Pancreas (tissue), 10 donors: ENCODE measurements at regions not wholly inside any gene's neighbourhood (a gene's known extent, or its start where the extent isn't known, plus 50 kb on each side); places are given as distances from the start of the nearest gene placed in this dataset.

Experiments
- ATAC-seq, 4 donors: fragments of 200-7000 bp; cut with Tn5 transposase; one replicate each; pipeline versions ENCODE4 v1.8.0 to v1.9.1; 2020; ENCODE audit warnings: mild to moderate bottlenecking in 4 of 4, moderate library complexity in 4 of 4
- DNase-seq, 6 donors: peaks; one replicate each; pipeline ENCODE4 v3.0.0-alpha.2; 2020
- FAIRE-seq: peaks from 2 replicates; lab custom pipeline; 2012; peaks lifted over from hg19 to GRCh38; lab: Jason Lieb, UNC
- H3K27ac ChIP-seq, 4 donors: fragments of 200-600 bp; sonication (generic); 1 replicate in 3 of 4; 2 replicates in 1 of 4; pipeline versions ENCODE4 v1.5.0 to v1.8.0; 2020
- H3K27me3 ChIP-seq, 4 donors: fragments of 200-600 bp; one replicate each; pipeline ENCODE4 v1.8.0; 2021
- H3K36me3 ChIP-seq, 3 donors: fragments of 200-600 bp; sonication (generic) in 1 of 3; one replicate each; pipeline versions ENCODE4 v1.5.0 to v1.8.0; 2020 to 2021
- H3K4me1 ChIP-seq, 3 donors: fragments of 200-600 bp; one replicate each; pipeline ENCODE4 v1.8.0; 2021
- H3K4me3 ChIP-seq, 4 donors: fragments of 200-600 bp; sonication (generic) in 2 of 4; one replicate each; pipeline versions ENCODE4 v1.5.0 to v1.8.0; 2020 to 2021
- H3K9me3 ChIP-seq, 4 donors: fragments of 200-600 bp; one replicate each; pipeline ENCODE4 v1.8.0; 2021
- WGBS, 2 donors: extraction: QIAGEN DNeasy Blood & Tissue Kit; methylation state at CpG; one replicate each; pipeline ENCODE4 v1.1.7; 2013; 5-methylcytosine and 5-hydroxymethylcytosine counted together
- intact Hi-C, 3 donors: fragments of 100-400 bp; cut with DNase I; formaldehyde crosslinking; loops; one replicate each; pipeline versions ENCODE4 v1.11.1 to v1.14.2; 2022
- TF ChIP-seq, protein P1 (sequence below), 4 donors: fragments of 200-600 bp; sonication (generic) in 3 of 4; IDR thresholded peaks; one replicate each; pipeline versions ENCODE4 v1.5.0 to v1.8.0; 2021; ENCODE audit warnings: antibody characterized with exemption in 4 of 4
- donor health status: healthy with polysubstance abuse.
- donor health status: DM: no; HTN: no; CAD: no; lungs with moderate emphysema.
- donor health status: DM: no; HTN: no; CAD: no.
- donor health status: control.
- donor health status: control.
- donor health status: Bipolar disorder and iron deficiency.
- donor health status: DM: yes; HTN: yes; CAD: no.
- donor health status: DM: no; HTN: no; CAD: no.
- donor health status: DM: no; HTN: no; CAD: no.
- donor health status: DM: yes; HTN: yes; CAD: no.

DNA sequence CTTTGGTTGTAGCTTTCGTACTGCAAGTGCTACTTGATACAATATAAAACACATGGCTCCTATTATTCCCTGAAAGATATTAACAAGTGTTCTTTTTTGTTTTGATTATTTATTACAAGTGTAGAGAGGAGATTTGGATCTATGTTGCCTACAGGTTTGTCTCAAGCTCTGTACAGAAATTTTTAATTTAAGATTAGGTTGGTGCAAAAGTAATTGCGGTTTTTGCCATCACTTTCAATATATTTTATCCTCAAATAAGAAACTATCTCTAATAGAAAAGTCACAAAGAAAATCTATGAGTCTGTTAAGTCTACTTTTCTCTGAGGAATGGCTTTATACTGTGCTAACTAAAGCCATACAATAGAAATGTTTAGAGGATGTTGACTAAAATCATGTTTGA is 1086.1 kb downstream of the GRM8 start:
- H3K4me1 ChIP-seq, result no peaks in the 10 kb centered on the region
- no peaks in the 10 kb centered on the region for H3K27me3 ChIP-seq
- ATAC-seq (no peak), DNase-seq (no peak), FAIRE-seq (no peak)
- TF ChIP-seq, protein P1, sequence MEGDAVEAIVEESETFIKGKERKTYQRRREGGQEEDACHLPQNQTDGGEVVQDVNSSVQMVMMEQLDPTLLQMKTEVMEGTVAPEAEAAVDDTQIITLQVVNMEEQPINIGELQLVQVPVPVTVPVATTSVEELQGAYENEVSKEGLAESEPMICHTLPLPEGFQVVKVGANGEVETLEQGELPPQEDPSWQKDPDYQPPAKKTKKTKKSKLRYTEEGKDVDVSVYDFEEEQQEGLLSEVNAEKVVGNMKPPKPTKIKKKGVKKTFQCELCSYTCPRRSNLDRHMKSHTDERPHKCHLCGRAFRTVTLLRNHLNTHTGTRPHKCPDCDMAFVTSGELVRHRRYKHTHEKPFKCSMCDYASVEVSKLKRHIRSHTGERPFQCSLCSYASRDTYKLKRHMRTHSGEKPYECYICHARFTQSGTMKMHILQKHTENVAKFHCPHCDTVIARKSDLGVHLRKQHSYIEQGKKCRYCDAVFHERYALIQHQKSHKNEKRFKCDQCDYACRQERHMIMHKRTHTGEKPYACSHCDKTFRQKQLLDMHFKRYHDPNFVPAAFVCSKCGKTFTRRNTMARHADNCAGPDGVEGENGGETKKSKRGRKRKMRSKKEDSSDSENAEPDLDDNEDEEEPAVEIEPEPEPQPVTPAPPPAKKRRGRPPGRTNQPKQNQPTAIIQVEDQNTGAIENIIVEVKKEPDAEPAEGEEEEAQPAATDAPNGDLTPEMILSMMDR (IDR thresholded peaks at IDR 0.05), result no peak
- H3K36me3 ChIP-seq, result no peaks in the 10 kb centered on the region
- intact Hi-C loops, result no loop called here
- H3K4me3 ChIP-seq, result no peak overlapping the region
- H3K27ac ChIP-seq, result no peak overlapping the region
- H3K9me3 ChIP-seq, result no peaks in the 10 kb centered on the region
- WGBS, 2 donors, result 61 to 82% methylated on average over 2 of the region's 2 CpGs

DNA sequence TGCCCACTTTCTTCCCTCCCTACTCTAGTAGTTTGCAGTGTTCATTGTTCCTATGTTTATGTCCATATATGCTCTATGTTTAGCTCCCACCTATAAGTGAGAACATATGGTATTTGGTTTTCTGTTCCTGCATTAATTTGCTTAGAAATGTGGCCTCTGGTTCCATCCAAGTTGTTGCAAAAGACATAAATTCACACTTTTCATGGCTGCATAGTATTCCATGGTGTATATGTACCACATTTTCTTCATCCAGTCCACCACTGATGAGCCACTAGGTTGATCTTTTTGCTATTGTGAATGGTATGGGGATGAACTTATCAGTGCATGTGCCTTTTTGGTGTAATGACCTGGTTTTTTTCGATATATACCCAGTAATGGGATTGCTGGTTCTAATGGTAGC is 1089.1 kb downstream of the GRM8 start:
- H3K4me3 ChIP-seq, result no peak overlapping the region
- H3K27ac ChIP-seq, result no peak overlapping the region
- no peaks in the 10 kb centered on the region for H3K27me3 ChIP-seq
- intact Hi-C loops, result no loop called here
- H3K36me3 ChIP-seq, result no peaks in the 10 kb centered on the region
- DNase-seq (no peak), ATAC-seq (no peak), FAIRE-seq (no peak)
- TF ChIP-seq, protein P1 (IDR thresholded peaks at IDR 0.05), result no peak
- WGBS, 2 donors, result 55 to 63% methylated on average over 1 of the region's 1 CpG
- H3K4me1 ChIP-seq, result no peaks in the 10 kb centered on the region
- no peaks in the 10 kb centered on the region for H3K9me3 ChIP-seq

DNA sequence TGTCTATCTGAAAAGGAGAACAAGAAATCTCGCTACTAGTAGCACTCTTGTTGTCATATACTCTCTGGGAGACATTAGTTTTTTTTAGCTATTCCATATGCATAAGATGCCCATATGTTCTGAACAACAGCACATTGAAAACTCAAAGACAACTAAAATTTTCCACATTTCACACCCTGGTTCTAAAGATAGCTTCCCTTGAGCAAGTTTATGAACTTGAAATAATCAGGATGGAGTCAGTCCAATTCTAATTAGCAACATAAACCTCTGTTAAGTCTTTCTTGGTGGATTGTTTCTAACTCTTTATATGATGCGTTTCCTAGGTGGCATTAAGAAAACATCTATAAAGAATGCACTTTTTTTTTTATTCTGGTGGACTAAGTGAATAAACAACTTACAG is 1095.3 kb downstream of the GRM8 start:
- no peaks in the 10 kb centered on the region for H3K36me3 ChIP-seq
- DNase-seq (no peak), ATAC-seq (no peak), FAIRE-seq (no peak)
- H3K9me3 ChIP-seq, result no peaks in the 10 kb centered on the region
- H3K27me3 ChIP-seq, result no peaks in the 10 kb centered on the region
- intact Hi-C loops, result no loop called here
- no peak overlapping the region for H3K27ac ChIP-seq
- TF ChIP-seq, protein P1 (IDR thresholded peaks at IDR 0.05), result no peak
- no peaks in the 10 kb centered on the region for H3K4me1 ChIP-seq
- H3K4me3 ChIP-seq, result no peak overlapping the region
- WGBS, 2 donors, result 58 to 73% methylated on average over 2 of the region's 2 CpGs

DNA sequence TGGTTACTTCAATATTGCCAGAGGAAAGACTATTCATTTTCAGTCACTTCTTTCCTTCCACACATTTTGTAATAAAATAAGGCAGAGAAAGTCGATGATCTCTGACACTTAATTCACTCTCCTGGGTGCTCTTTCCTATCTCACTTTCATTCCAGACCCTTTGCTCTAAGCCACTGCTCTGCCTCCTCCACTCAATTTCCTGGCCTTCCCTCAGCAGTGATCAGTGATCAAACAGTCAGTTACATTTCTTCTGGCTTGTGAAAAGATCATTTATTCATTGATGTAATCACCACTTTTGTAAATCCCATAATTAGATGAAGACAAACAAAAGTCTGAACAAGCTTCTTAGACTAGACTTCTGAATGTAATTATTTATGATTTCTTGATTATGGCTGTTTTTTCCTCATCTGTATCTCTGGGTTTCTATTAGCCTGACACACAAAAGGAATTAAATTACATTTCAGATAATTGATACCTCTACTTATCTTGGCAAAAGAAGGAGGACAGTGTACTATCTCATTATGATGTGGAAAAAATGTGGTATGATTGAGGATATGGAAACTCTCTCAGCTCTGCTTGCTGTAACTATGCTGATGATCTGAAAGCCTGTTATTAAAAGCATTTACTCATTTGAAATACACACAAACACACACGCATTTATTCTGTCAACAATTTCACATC is 1102.3 kb downstream of the GRM8 start:
- TF ChIP-seq, protein P1 (IDR thresholded peaks at IDR 0.05), result no peak
- intact Hi-C loops, result no loop called here
- 45 to 63% methylated on average over 2 of the region's 2 CpGs for WGBS, 2 donors
- FAIRE-seq (no peak), DNase-seq (no peak), ATAC-seq (no peak)
- H3K27ac ChIP-seq, result no peak overlapping the region
- no peak overlapping the region for H3K4me3 ChIP-seq
- H3K36me3 ChIP-seq, result no peaks in the 10 kb centered on the region
- no peaks in the 10 kb centered on the region for H3K4me1 ChIP-seq
- no peaks in the 10 kb centered on the region for H3K27me3 ChIP-seq
- no peaks in the 10 kb centered on the region for H3K9me3 ChIP-seq

DNA sequence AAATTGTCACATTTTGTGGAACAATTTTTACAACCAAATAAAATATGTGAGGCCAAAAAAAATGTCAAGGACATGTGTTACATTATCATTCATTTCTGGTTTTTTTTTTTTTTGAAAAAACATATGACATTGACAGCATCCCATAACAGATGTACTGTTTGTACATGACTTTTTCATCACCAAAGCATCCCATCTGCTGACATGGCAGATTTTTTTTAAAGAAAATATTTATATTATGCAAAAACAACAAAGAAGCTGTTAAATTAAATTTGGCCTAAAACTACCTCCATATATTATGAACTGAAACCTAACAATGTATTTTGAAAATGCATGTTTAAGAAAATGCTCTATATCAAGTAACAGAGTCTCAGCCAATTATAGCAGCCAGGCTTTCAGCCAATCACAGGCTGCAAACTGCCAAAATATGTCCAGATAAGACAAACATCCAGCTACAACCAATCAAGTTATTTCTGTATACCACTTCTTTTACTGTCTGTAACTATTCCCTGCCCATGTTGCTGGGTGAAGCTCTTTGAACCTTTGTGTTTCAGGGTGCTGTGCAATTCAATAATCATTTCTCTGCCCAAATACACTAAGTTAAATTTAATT is 1111.8 kb downstream of the GRM8 start:
- Histone ChIP-seq H3K4me1 (no peaks in the 10 kb centered on the region), H3K9me3 (no peaks in the 10 kb centered on the region), H3K27ac (no peak overlapping the region), H3K36me3 (no peaks in the 10 kb centered on the region), H3K4me3 (no peak overlapping the region), H3K27me3 (no peaks in the 10 kb centered on the region)
- intact Hi-C loops, result no loop called here
- no peak for DNase-seq
- ATAC-seq, result no peak
- TF ChIP-seq, protein P1 (IDR thresholded peaks at IDR 0.05), result no peak
- FAIRE-seq, result no peak
